NCI-H510A treated with DMSO at 0.1 percent for 48 hours (cell line): ENCODE measurements at regions not wholly inside any gene's neighbourhood (a gene's known extent, or its start where the extent isn't known, plus 50 kb on each side); places are given as distances from the start of the nearest gene placed in this dataset.

Experiments used
- DNase-seq: peaks from one replicate; lab custom pipeline; 2025; lab: John Stamatoyannopoulos, UW

DNA sequence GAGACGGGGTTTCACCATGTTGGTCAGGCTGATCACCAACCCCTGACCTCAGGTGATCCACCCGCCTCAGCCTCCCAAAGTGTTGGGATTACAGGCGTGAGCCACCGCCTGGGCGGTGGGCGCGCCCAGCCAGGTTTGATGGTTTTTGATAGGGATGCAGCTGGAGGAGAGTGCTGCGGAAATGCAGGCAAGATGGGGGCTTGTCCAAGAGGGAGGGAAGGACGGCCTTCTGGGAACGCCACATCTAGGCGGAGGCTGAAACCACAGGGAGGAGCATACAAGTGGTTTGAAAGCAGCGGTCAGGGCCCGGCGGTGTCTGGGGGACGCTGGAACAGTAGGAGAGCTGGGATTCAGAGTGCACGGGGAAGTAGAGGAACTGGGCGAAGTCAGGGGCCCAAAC, 134.6 kb downstream of the VRK1 start:
- no peak for DNase-seq

- DNase-seq: no peak
These were observed 137.6 kb downstream of the VRK1 start for GRCh38 chr14:96934638-96935330.

GRCh38 chr14:96938946-96939345, 141.8 kb downstream of the VRK1 start:
- no peak for DNase-seq

- DNase-seq: no peak
These were observed 142.8 kb downstream of the VRK1 start for GRCh38 chr14:96940009-96940408.

DNA sequence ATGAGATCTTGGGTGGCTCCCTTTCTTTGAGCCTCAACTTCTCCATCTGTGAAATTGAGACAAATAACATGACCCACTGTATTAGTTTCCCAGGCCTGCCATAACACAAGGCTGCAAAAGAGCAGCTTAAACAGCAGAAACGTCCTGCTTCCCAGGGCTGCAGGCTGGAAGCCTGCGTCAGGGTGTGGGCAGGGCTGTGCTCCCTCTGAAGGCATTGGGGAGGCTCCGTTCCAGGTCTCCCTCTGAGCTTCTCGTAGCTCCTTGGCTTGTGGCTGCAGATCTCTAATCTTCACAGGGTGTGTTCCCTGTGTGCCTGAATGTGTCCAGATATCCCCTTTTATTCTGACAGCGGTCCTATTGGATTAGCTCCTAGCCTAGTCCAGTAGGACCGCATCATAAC, 147.1 kb downstream of the VRK1 start:
- DNase-seq: no peak

DNA sequence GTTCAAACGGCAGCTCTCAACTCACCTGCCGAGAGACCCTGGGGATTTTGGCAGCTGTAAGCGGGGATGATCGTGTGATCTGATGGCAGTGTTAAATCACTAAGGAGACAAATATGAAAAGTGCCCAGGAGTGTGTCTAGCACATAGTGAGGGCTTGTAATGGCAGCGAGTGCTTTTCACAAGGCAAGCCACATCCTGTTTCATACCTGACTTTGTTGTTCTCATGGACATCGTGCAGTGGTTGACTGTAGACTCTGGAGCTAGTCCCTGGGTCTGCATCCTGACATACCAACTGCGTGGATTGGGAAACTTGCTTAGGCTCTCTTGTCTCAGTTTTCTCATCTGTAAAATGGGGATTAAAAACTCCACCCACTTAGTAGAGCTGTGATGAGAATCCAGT, 148.5 kb downstream of the VRK1 start:
- no peak for DNase-seq

- DNase-seq: no peak
These were observed 152.4 kb downstream of the VRK1 start for GRCh38 chr14:96949594-96949993.

- no peak for DNase-seq
These were observed 154.3 kb downstream of the VRK1 start for GRCh38 chr14:96951511-96951910.

DNA sequence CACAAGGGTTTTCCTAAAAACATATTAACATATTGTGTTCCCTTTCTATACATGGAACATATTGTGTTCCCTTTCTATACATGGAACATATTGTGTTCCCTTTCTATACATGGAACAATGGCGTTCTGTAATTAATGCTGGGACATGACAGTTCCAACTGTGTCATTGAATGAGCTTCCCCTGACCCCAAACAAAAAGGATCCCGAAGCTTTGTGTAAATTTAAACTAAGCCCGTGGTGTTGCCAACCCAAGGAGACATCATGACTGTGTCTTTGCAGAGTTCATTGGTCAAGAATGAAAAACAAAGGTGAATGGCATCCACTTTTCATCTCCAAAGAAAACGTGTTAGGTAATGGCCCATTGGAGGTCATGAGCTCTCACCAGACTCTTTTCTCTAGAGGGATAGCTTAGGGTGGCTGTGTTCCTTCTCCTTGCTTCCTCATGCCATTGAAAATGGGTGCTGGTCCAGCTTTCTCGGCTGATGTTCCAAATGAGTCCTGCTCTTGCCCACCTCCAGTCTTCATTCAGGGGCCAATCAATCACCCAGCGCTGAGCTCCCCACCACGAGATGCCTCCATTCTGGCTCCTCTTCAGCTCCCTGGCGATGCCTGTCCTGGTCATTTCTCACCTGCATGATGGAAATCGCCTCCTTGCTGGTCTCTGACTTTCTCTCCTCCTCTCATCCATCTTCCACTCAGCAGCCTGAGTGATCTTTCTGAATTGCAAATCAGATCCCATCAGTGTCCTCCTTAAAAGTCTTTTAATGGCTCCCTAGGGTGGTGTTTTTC, 156.1 kb downstream of the VRK1 start:
- DNase-seq: no peak

- no peak for DNase-seq
These were observed 156.6 kb downstream of the VRK1 start for GRCh38 chr14:96953875-96954185.

GRCh38 chr14:96956464-96957239, 159.5 kb downstream of the VRK1 start:
- DNase-seq: no peak

GRCh38 chr14:96958057-96958456, 160.9 kb downstream of the VRK1 start:
- DNase-seq: no peak

DNA sequence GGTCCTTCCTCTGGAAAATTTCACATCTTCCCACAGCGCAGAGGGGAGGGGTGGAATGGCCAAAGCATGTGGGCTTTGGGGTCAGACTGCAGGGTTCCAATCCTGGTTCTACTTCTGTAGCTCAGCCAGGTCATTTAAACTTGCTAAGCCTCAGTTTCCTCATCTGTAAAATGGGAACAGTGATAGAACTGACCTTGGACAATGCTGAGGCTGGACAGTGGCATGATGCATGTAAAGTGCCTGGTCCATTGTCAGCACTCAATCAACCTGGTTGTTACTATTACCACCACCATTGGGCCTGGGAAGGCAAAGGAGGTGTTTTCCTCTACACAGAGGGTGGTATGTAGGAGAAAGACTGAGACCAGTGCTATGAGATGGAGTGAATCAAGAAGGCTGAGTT, 162.8 kb downstream of the VRK1 start:
- DNase-seq: no peak

DNA sequence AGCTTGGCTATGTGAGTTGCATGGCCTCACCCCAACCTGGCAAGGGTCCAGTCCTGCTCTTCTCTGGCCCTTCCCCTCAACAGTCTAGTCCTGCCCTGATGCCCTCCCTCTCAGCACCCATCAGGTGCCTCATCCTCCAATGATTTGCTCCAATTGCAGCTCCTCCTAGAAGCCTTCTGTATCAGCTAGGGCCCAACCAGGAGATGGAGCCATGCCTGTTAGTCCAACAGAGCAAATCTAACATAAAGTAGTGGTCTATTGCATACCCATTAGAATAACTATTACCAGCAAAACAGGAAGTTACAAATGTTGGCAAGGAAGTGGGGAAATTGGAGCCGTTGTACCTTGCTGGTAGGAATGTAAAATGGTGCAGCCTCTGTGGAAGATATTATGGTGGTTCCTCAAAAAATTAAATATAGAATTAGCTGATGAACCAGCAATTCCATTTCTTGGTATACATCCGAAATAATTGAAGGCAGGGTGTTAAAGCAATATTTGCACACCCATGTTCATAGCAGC, 163.5 kb downstream of the VRK1 start:
- no peak for DNase-seq

DNA sequence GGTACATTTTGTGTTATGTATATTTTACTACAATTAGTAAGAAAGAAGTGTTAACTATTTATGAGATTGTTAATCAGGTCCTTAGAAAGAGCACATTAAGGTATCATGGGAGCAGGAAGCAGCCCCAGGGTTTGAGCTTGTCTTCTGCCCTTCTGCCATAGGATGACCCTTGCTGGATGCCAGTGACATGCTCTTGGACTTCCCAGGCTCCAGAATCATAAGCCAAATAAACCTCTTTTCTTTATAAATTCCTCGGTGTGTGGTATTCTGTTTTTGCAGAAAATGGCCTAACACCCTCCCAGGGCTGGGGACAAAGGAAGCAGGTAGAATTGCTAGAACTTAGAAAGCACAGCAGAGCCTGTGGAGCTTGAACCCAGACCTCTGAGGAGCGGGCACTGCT, 164.7 kb downstream of the VRK1 start:
- no peak for DNase-seq

GRCh38 chr14:96962337-96962736, 165.2 kb downstream of the VRK1 start:
- no peak for DNase-seq

DNA sequence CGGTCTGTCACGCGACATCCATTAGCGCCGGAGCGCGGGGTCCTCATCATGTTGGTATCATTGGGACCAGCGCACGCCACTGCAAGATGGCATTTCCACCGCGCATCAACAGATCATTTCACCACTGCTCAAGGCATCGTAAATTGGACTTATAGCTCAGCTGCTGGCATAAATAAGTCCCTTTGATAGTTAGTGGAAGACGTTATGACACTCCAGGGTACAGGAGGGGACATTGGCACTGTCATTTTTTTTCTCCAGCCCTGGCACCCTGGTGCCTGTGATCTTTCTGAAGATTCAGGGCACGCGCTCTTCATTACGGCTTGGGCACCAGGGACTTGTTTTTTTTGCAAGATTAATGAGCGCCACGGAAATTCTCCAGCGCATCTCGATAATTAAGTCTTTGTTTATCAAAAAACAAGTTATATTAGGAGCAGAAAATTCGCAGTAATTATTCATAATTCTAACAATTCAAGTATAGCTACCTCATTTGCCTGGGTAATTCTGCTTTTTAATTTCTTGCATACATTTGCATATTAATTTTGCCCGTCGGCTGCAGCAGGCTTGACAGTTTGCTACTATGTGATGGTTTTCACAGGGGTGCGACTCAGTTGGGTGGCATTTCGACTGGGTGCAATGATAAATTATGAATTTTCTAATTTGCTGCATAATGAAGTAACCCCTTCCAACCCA, 167.7 kb downstream of the VRK1 start:
- DNase-seq: no peak

- DNase-seq: no peak
These were observed 168.9 kb downstream of the VRK1 start for GRCh38 chr14:96965885-96966595.

DNA sequence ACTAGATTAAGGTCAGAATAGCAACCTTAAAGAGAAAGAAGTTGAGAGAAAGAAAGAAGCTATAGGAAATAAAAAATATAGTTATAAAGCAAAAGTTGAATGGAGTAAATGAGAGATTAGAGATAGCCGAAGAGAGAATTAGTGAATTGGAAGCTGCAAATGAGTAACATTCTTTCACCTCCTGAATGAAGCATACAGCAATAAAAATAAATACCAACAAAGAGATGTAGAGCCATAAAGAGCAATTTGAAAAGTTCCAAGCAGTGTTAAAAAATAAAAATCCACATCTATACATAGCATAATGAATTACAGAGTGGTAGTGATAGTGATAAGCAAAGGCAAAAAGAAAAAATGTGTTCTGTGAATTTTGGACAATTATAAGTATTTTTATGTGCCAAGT, 177.9 kb downstream of the VRK1 start:
- DNase-seq: no peak

DNA sequence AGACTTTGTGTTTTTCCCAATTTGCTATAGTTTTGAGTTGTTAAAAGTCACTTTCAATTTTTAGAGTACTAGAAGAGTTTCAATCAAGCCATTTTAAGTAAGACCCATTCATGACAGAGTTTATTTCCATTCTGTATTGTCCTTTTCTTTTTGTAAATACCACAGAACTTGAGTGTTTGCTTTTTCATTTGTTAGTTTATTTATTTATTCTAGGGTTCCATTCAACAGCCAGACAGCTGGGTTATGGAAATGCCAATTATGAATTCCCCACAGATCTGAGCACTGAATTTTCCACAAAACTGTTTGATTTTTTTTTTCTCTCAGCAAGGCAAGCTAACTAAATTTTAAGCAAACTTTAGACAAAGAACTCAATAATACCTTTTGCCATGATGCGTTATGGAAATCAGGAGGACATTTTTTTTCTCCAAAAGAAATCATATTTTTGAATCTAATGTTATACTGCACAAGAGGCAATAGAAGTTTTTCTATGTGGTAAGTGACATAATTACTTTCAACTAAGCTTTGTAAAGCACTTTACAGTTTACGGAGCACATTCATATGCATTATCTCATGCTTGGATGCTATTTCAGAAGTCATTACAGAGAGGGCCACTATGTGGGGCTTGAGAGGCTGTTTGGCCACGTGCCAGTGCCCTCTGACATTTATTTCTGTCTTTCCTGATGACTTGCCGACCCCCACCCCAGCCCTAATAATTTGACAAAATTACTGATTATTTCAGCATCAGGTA, 181.5 kb downstream of the VRK1 start:
- DNase-seq: peak; percentile 24

DNA sequence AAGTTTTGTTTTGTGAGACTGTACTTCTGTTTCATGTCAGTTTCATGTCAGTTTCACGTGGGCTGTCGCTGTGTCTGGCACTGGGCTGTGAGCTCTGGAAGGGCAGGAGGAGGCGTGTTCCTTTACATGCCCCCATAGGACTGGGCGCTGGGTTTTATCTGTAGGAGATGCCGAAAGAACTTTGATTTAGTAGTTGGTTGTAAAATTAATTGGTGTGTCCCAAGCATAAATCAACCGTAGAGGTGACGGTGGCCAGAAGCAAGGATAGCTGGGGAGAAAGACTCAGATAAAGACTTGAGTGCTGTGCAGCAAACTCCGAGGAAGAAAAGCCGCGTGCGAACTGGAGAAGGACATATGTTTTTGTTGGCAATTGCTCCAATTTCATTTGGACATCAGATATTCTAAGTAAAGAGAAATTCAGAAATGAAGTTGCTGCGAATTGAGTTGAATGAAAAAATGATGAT, 182.5 kb downstream of the VRK1 start:
- no peak for DNase-seq
